HCT116 (cell line): ENCODE measurements at regions not wholly inside any gene's neighbourhood (a gene's known extent, or its start where the extent isn't known, plus 50 kb on each side); places are given as distances from the start of the nearest gene placed in this dataset.

Source experiments
- ATAC-seq: fragments of 200-7000 bp; cut with Tn5 transposase; 2 replicates; pipeline ENCODE4 v1.9.1; 2020; ENCODE audit warnings: mild to moderate bottlenecking, moderate library complexity
- BruUV-seq: library from RNA; stranded (reverse); fragments of 400-500 nt; replicated peaks from 2 replicates; lab custom pipeline; 2021; lab: Mats Ljungman, UMichigan
- CTCF ChIA-PET: fragments of 300-600 bp; sonication (Branson Sonifier 250); formaldehyde crosslinking; loops from one replicate; lab custom pipeline; 2021; ENCODE audit warnings: antibody characterized with exemption; lab: Charles Lee
- POLR2A ChIA-PET: fragments of 300-600, 350-600 bp; sonication (Branson Sonifier 250); formaldehyde crosslinking; loops from one replicate; lab custom pipeline; 2021; ENCODE audit warnings: antibody characterized with exemption; lab: Charles Lee
- RAD21 ChIA-PET, 2 experiments: fragments of 300-600 bp; sonication (Branson Sonifier 250); formaldehyde crosslinking; loops; one replicate each; lab custom pipeline; 2023; ENCODE audit warnings: low total read pairs in 2 of 2; ENCODE audit not compliant: uncharacterized antibody in 2 of 2, unreplicated experiment in 2 of 2, low non-redundant PET in 1 of 2; lab: Charles Lee
- DNase-seq: peaks from one replicate; pipeline ENCODE4 v3.0.0-alpha.2; 2010; ENCODE audit warnings: low read depth, low spot score
- H2AFZ ChIP-seq: fragments of 200-600 bp; shearing (Covaris generic), sonication (generic); 2 replicates; pipeline ENCODE4 v1.6.1; 2017; ENCODE audit warnings: low read depth, mixed run types, mixed read lengths, antibody characterized with exemption, low read length; ENCODE audit not compliant: poor library complexity, severe bottlenecking
- H3K27ac ChIP-seq: 2 replicates; pipeline ENCODE4 v1.5.1; 2012; ENCODE audit warnings: low read depth, low read length
- H3K27me3 ChIP-seq: fragments of 200-600 bp; sonication (generic); 2 replicates; pipeline ENCODE4 v1.6.1; 2016; ENCODE audit warnings: mixed run types, low read length, mixed read lengths; ENCODE audit not compliant: insufficient read depth
- H3K36me3 ChIP-seq, 2 experiments: fragments of 200-500 bp in 1 of 2; fragments of 200-600 bp in 1 of 2; sonication (Bioruptor generic) in 1 of 2; sonication (generic) in 1 of 2; 2 replicates each; pipeline versions ENCODE4 v1.5.1 to v1.6.1; 2014 to 2016; ENCODE audit warnings: low read length in 2 of 2, inconsistent platforms in 1 of 2, mixed read lengths in 1 of 2, mixed run types in 1 of 2; ENCODE audit not compliant: insufficient read depth in 2 of 2, control insufficient read depth in 1 of 2
- H3K4me1 ChIP-seq, 2 experiments: fragments of 200-600 bp in 1 of 2; sonication (generic) in 1 of 2; 2 replicates each; pipeline versions ENCODE4 v1.5.1 to v1.6.1; 2012 to 2017; ENCODE audit warnings: low read length in 2 of 2, inconsistent platforms in 1 of 2, mild to moderate bottlenecking in 1 of 2, mixed read lengths in 1 of 2, mixed run types in 1 of 2, moderate library complexity in 1 of 2; ENCODE audit not compliant: insufficient read depth in 2 of 2, control insufficient read depth in 1 of 2
- H3K4me2 ChIP-seq: fragments of 200-600 bp; sonication (generic); 2 replicates; pipeline ENCODE4 v1.6.1; 2017; ENCODE audit warnings: mixed run types, low read length, mixed read lengths
- H3K4me3 ChIP-seq, 2 experiments: fragments of 200-600 bp in 1 of 2; sonication (generic) in 1 of 2; replicated peaks in 1 of 2; 2 replicates each; pipeline ENCODE4 v1.5.1; 2011 to 2016; ENCODE audit warnings: low read length in 2 of 2, control low read depth in 1 of 2, low read depth in 1 of 2, mild to moderate bottlenecking in 1 of 2, mixed read lengths in 1 of 2, mixed run types in 1 of 2
- H3K79me2 ChIP-seq: fragments of 200-600 bp; sonication (generic); 2 replicates; pipeline ENCODE4 v1.6.1; 2017; ENCODE audit warnings: mild to moderate bottlenecking, mixed run types, low read length, moderate library complexity, mixed read lengths; ENCODE audit not compliant: insufficient read depth
- H3K9ac ChIP-seq: fragments of 200-600 bp; sonication (generic); 2 replicates; pipeline ENCODE4 v1.6.1; 2016; ENCODE audit warnings: low read length, mixed read lengths
- H3K9me2 ChIP-seq: fragments of 200-600 bp; sonication (generic), shearing (Covaris generic); 2 replicates; pipeline ENCODE4 v1.6.1; 2017; ENCODE audit warnings: mixed run types, mild to moderate bottlenecking, moderate library complexity; ENCODE audit not compliant: insufficient read depth
- H3K9me3 ChIP-seq, 2 experiments: fragments of 200-500 bp in 1 of 2; fragments of 200-600 bp in 1 of 2; sonication (Bioruptor generic) in 1 of 2; sonication (generic) in 1 of 2; 2 replicates each; pipeline ENCODE4 v1.6.1; 2014 to 2017; ENCODE audit warnings: low read length in 2 of 2, mixed read lengths in 2 of 2, inconsistent platforms in 1 of 2, low read depth in 1 of 2, mild to moderate bottlenecking in 1 of 2, mixed run types in 1 of 2, moderate library complexity in 1 of 2; ENCODE audit not compliant: control insufficient read depth in 1 of 2, insufficient read depth in 1 of 2
- H4K20me1 ChIP-seq: fragments of 200-600 bp; sonication (generic), shearing (Covaris generic); 2 replicates; pipeline ENCODE4 v1.6.1; 2017; ENCODE audit warnings: mixed run types, mild to moderate bottlenecking, moderate library complexity; ENCODE audit not compliant: insufficient read depth
- CTCF ChIP-seq, 3 experiments: fragments of 200-600 bp in 1 of 3; sonication (generic) in 1 of 3; IDR thresholded peaks in 2 of 3; conservative IDR thresholded peaks in 1 of 3; 2 replicates each; pipeline ENCODE4 v1.5.1; 2012 to 2017; ENCODE audit warnings: low read depth in 2 of 3, low read length in 2 of 3, antibody characterized with exemption in 1 of 3, borderline replicate concordance in 1 of 3, control low read depth in 1 of 3, mild to moderate bottlenecking in 1 of 3, mixed read lengths in 1 of 3, mixed run types in 1 of 3, moderate library complexity in 1 of 3; ENCODE audit not compliant: insufficient read depth in 1 of 3
- EGR1 ChIP-seq: IDR thresholded peaks from 2 replicates; pipeline ENCODE4 v1.6.1; 2012; ENCODE audit warnings: low read depth
- ELF1 ChIP-seq: IDR thresholded peaks from 2 replicates; pipeline ENCODE4 v1.6.1; 2012; ENCODE audit warnings: low read depth, borderline replicate concordance
- FOSL1 ChIP-seq: IDR thresholded peaks from 2 replicates; pipeline ENCODE4 v1.6.1; 2012; ENCODE audit warnings: low read depth
- JUND ChIP-seq: IDR thresholded peaks from 2 replicates; pipeline ENCODE4 v1.6.1; 2012
- RAD21 ChIP-seq: IDR thresholded peaks from 2 replicates; pipeline ENCODE4 v1.6.1; 2012; ENCODE audit warnings: low read depth, mild to moderate bottlenecking
- REST ChIP-seq: IDR thresholded peaks from 2 replicates; pipeline ENCODE4 v1.6.1; 2012; ENCODE audit warnings: low read depth
- SIN3A ChIP-seq: IDR thresholded peaks from 2 replicates; pipeline ENCODE4 v1.6.1; 2012; ENCODE audit warnings: low read depth
- TCF7L2 ChIP-seq: IDR thresholded peaks from 2 replicates; pipeline ENCODE4 v1.7.0; 2011; ENCODE audit warnings: borderline replicate concordance, inconsistent platforms; ENCODE audit not compliant: insufficient read depth, insufficient read length; ENCODE audit errors: extremely low read depth
- ZFX ChIP-seq: fragments of 450-650 bp; IDR thresholded peaks from 2 replicates; pipeline ENCODE4 v1.6.1; 2017
- intact Hi-C: fragments of 100-400 bp; cut with micrococcal nuclease; formaldehyde crosslinking; loops from 2 replicates; pipeline ENCODE4 v1.10.0; 2022

- Histone ChIP-seq H3K9ac (no peak overlapping the region), H3K9me2 (no peaks in the 10 kb centered on the region), H3K36me3 (no peaks in the 10 kb centered on the region), H3K9me3 (no peaks in the 10 kb centered on the region), H3K79me2 (no peaks in the 10 kb centered on the region), H2AFZ (no peak overlapping the region), H3K27me3 (no peaks in the 10 kb centered on the region), H3K4me1 (no peaks in the 10 kb centered on the region), H3K4me2 (no peak overlapping the region), H3K4me3 (no peak overlapping the region), H3K27ac (no peak overlapping the region), H4K20me1 (no peaks in the 10 kb centered on the region)
- ChIA-PET RAD21 (no interaction called here), CTCF (no interaction called here), POLR2A (no interaction called here)
- intact Hi-C loops, result no loop called here
- no peak for ATAC-seq
- no peak for DNase-seq
- no TSS peak for BruUV-seq
- TF ChIP-seq ZFX (no peak), RAD21 (no peak), EGR1 (no peak), TCF7L2 (no peak), REST (no peak), SIN3A (no peak), FOSL1 (no peak), ELF1 (no peak), JUND (no peak), CTCF (IDR thresholded peaks at IDR 0.05 in 2 of 3, conservative IDR thresholded peaks at IDR 0.05 in 1 of 3; ENCODE audit: borderline replicate concordance in 1 of 3, insufficient read depth in 1 of 3, low read depth in 2 of 3, low read length in 2 of 3) (no peak)
Measured at GRCh38 chr9:582775-583174, 258.7 kb upstream of the DMRT1 start.
